ENCODE measurements at regions not wholly inside any gene's neighbourhood (a gene's known extent, or its start where the extent isn't known, plus 50 kb on each side); places are given as distances from the start of the nearest gene placed in this dataset.
"Not testable (repeated sequence)": the region's sequence is repeated elsewhere in the genome, so short reads cannot be mapped to it uniquely, and the experiment has no call there.

GRCh38 chr6:3617681-3618311, 133.7 kb downstream of the PXDC1 start:
- DNase-seq, result no peak

GRCh38 chr6:3617192-3617631, 134.3 kb downstream of the PXDC1 start:
- no peak for DNase-seq

- no peak for DNase-seq
Observed at GRCh38 chr6:3616565-3617176, 134.8 kb downstream of the PXDC1 start.

GRCh38 chr6:3615391-3616380, 135.8 kb downstream of the PXDC1 start:
- no peak for DNase-seq

GRCh38 chr6:3614918-3615317, 136.6 kb downstream of the PXDC1 start:
- no peak for DNase-seq

- DNase-seq, result not testable (repeated sequence)
Observed at GRCh38 chr6:3613565-3613964, 137.9 kb downstream of the PXDC1 start.

- DNase-seq, result no peak
Observed at GRCh38 chr6:3612341-3613041, 139.0 kb downstream of the PXDC1 start.

- DNase-seq, result no peak
Observed at GRCh38 chr6:3610921-3611320, 140.6 kb downstream of the PXDC1 start.

GRCh38 chr6:3610206-3610605, 141.3 kb downstream of the PXDC1 start:
- DNase-seq, result no peak

- DNase-seq, result no peak
Observed at GRCh38 chr6:3609388-3609787, 142.1 kb downstream of the PXDC1 start.

GRCh38 chr6:3608159-3608558, 143.4 kb downstream of the PXDC1 start:
- DNase-seq, result no peak

GRCh38 chr6:3607599-3607998, 143.9 kb downstream of the PXDC1 start:
- no peak for DNase-seq

- no peak for DNase-seq
Observed at GRCh38 chr6:3607171-3607570, 144.3 kb downstream of the PXDC1 start.

GRCh38 chr6:3603340-3604130, 146.7 kb upstream of the SLC22A23 start:
- no peak for DNase-seq

- DNase-seq, result no peak
Observed at GRCh38 chr6:3601570-3601969, 144.7 kb upstream of the SLC22A23 start.

- no peak for DNase-seq
Observed at GRCh38 chr6:3597500-3598064, 140.7 kb upstream of the SLC22A23 start.

- no peak for DNase-seq
Observed at GRCh38 chr6:3596766-3597165, 139.9 kb upstream of the SLC22A23 start.

- no peak for DNase-seq
Observed at GRCh38 chr6:3594201-3594600, 137.4 kb upstream of the SLC22A23 start.

GRCh38 chr6:3593161-3593560, 136.3 kb upstream of the SLC22A23 start:
- no peak for DNase-seq

GRCh38 chr6:3592371-3592941, 135.6 kb upstream of the SLC22A23 start:
- no peak for DNase-seq

GRCh38 chr6:3591970-3592369, 135.1 kb upstream of the SLC22A23 start:
- no peak for DNase-seq
